GM21737 (cell line): ENCODE measurements at regions not wholly inside any gene's neighbourhood (a gene's known extent, or its start where the extent isn't known, plus 50 kb on each side); places are given as distances from the start of the nearest gene placed in this dataset.
"Not testable (repeated sequence)": the region's sequence is repeated elsewhere in the genome, so short reads cannot be mapped to it uniquely, and the experiment has no call there.

Experiments
- ATAC-seq: cut with Tn5 transposase; IDR thresholded peaks from one replicate; pipeline ENCODE4 v1.9.1; 2021; ENCODE audit warnings: mild to moderate bottlenecking, moderate library complexity; ENCODE audit not compliant: unreplicated experiment

- ATAC-seq = no peak
These were observed 186.8 kb downstream of the FRK start for GRCh38 chr6:115873901-115874300.

GRCh38 chr6:115870464-115870863 lies 190.2 kb downstream of the FRK start:
- no peak for ATAC-seq

- no peak for ATAC-seq
These were observed 194.8 kb downstream of the FRK start for GRCh38 chr6:115865914-115866313.

- no peak for ATAC-seq
These were observed 197.5 kb downstream of the FRK start for GRCh38 chr6:115863211-115863610.

GRCh38 chr6:115861658-115862057 lies 199.0 kb downstream of the FRK start:
- not testable (repeated sequence) for ATAC-seq

- ATAC-seq = not testable (repeated sequence)
These were observed 201.1 kb downstream of the FRK start for GRCh38 chr6:115859577-115859976.

- no peak for ATAC-seq
These were observed 205.6 kb downstream of the FRK start for GRCh38 chr6:115854866-115855665.

- no peak for ATAC-seq
These were observed 213.0 kb downstream of the FRK start for GRCh38 chr6:115847671-115848070.

GRCh38 chr6:115843945-115844344 lies 216.7 kb downstream of the FRK start:
- no peak for ATAC-seq

GRCh38 chr6:115842338-115842737 lies 218.4 kb downstream of the FRK start:
- ATAC-seq = no peak

GRCh38 chr6:115839583-115840181 lies 221.0 kb downstream of the FRK start:
- ATAC-seq = no peak

- peak; percentile 88 for ATAC-seq
These were observed 221.8 kb downstream of the FRK start for GRCh38 chr6:115838763-115839401.

- no peak for ATAC-seq
These were observed 222.5 kb downstream of the FRK start for GRCh38 chr6:115838216-115838615.

- not testable (repeated sequence) for ATAC-seq
These were observed 224.3 kb downstream of the FRK start for GRCh38 chr6:115836374-115836773.

GRCh38 chr6:115835314-115835713 lies 225.4 kb downstream of the FRK start:
- ATAC-seq = no peak

GRCh38 chr6:115834542-115834941 lies 226.1 kb downstream of the FRK start:
- ATAC-seq = not testable (repeated sequence)

- ATAC-seq = no peak
These were observed 227.9 kb downstream of the FRK start for GRCh38 chr6:115832786-115833185.

- ATAC-seq = no peak
These were observed 228.5 kb downstream of the FRK start for GRCh38 chr6:115832186-115832585.

- no peak for ATAC-seq
These were observed 229.8 kb downstream of the FRK start for GRCh38 chr6:115830895-115831294.

GRCh38 chr6:115821798-115822197 lies 238.9 kb downstream of the FRK start:
- no peak for ATAC-seq

- ATAC-seq = no peak
These were observed 241.2 kb downstream of the FRK start for GRCh38 chr6:115819506-115819905.

GRCh38 chr6:115817161-115817560 lies 243.5 kb downstream of the FRK start:
- ATAC-seq = no peak
